OCI-LY3 (cell line): ENCODE measurements at regions not wholly inside any gene's neighbourhood (a gene's known extent, or its start where the extent isn't known, plus 50 kb on each side); places are given as distances from the start of the nearest gene placed in this dataset.

Experiments
- H2AFZ ChIP-seq: fragments of 200-600, 300-600 bp; shearing (Covaris generic); 2 replicates; pipeline ENCODE4 v1.6.0; 2014; ENCODE audit warnings: antibody characterized with exemption, low read depth, low read length
- H3K27ac ChIP-seq: fragments of 200-600, 300-600 bp; sonication (generic); 2 replicates; pipeline ENCODE4 v1.5.1; 2014; ENCODE audit warnings: mild to moderate bottlenecking, low read length, moderate library complexity, mixed read lengths
- H3K27me3 ChIP-seq: fragments of 200-600, 300-600 bp; sonication (generic); 2 replicates; pipeline ENCODE4 v1.6.1; 2014; ENCODE audit warnings: low read depth, low read length, mixed read lengths
- H3K36me3 ChIP-seq: fragments of 200-600, 300-600 bp; sonication (generic); replicated peaks from 2 replicates; pipeline ENCODE3; 2014; ENCODE audit warnings: low read depth, low read length, mixed read lengths
- H3K4me1 ChIP-seq: fragments of 300-600, 200-600 bp; sonication (generic); 2 replicates; pipeline ENCODE4 v1.6.1; 2014; ENCODE audit warnings: low read length, mixed read lengths
- H3K4me2 ChIP-seq: fragments of 200-600, 300-600 bp; sonication (generic); 2 replicates; pipeline ENCODE4 v1.6.1; 2014; ENCODE audit warnings: low read length, mixed read lengths
- H3K4me3 ChIP-seq: fragments of 300-600, 200-600 bp; sonication (generic); 2 replicates; pipeline ENCODE4 v1.5.1; 2014; ENCODE audit warnings: antibody characterized with exemption, mild to moderate bottlenecking, low read length, moderate library complexity
- H3K79me2 ChIP-seq: fragments of 300-600, 200-600 bp; shearing (Covaris generic); 2 replicates; pipeline ENCODE4 v1.6.1; 2014; ENCODE audit warnings: mild to moderate bottlenecking, low read length, mixed read lengths
- H3K9ac ChIP-seq: fragments of 300-600, 200-600 bp; shearing (Covaris generic); 2 replicates; pipeline ENCODE4 v1.6.0; 2014; ENCODE audit warnings: mild to moderate bottlenecking, low read length, moderate library complexity
- H3K9me3 ChIP-seq: fragments of 200-600, 300-600 bp; shearing (Covaris generic); 2 replicates; pipeline ENCODE4 v1.6.1; 2014; ENCODE audit warnings: low read length, mixed read lengths; ENCODE audit not compliant: insufficient read depth
- H4K20me1 ChIP-seq: fragments of 200-600, 300-600 bp; sonication (generic); 2 replicates; pipeline ENCODE4 v1.6.1; 2016; ENCODE audit warnings: low read length, mixed read lengths; ENCODE audit not compliant: insufficient read depth
- CTCF ChIP-seq: fragments of 200-600, 300-600 bp; sonication (generic); IDR thresholded peaks from 2 replicates; pipeline ENCODE4 v1.5.1; 2014; ENCODE audit warnings: antibody characterized with exemption, low read length, low read depth
- EZH2phosphoT487 ChIP-seq: fragments of 200-600 bp; shearing (Covaris generic); IDR thresholded peaks from 2 replicates; pipeline ENCODE4 v1.6.1; 2018; ENCODE audit warnings: antibody characterized with exemption, mixed run types, low read depth

GRCh38 chr6:122075084-122075838 is 324.2 kb upstream of the HSF2 start:
- no peak for TF ChIP-seq EZH2phosphoT487
- TF ChIP-seq CTCF: no peak
- Histone ChIP-seq H2AFZ (no peak overlapping the region), H3K79me2 (no peaks in the 10 kb centered on the region), H4K20me1 (no peaks in the 10 kb centered on the region), H3K4me2 (no peak overlapping the region), H3K36me3 (no peaks in the 10 kb centered on the region), H3K27ac (no peak overlapping the region), H3K4me3 (no peak overlapping the region), H3K9ac (no peak overlapping the region), H3K9me3 (no peaks in the 10 kb centered on the region), H3K27me3 (no peaks in the 10 kb centered on the region), H3K4me1 (no peaks in the 10 kb centered on the region)

GRCh38 chr6:122075917-122076316 is 323.5 kb upstream of the HSF2 start:
- Histone ChIP-seq H3K9me3 (no peaks in the 10 kb centered on the region), H3K4me3 (no peak overlapping the region), H3K9ac (no peak overlapping the region), H3K27me3 (no peaks in the 10 kb centered on the region), H4K20me1 (no peaks in the 10 kb centered on the region), H2AFZ (no peak overlapping the region), H3K36me3 (no peaks in the 10 kb centered on the region), H3K4me1 (no peaks in the 10 kb centered on the region), H3K79me2 (no peaks in the 10 kb centered on the region), H3K27ac (no peak overlapping the region), H3K4me2 (no peak overlapping the region)
- TF ChIP-seq CTCF (no peak), EZH2phosphoT487 (no peak)

GRCh38 chr6:122077603-122078002 is 321.8 kb upstream of the HSF2 start:
- Histone ChIP-seq H3K4me2 (no peak overlapping the region), H3K4me3 (no peak overlapping the region), H3K9ac (no peak overlapping the region), H3K27ac (no peak overlapping the region), H3K36me3 (no peaks in the 10 kb centered on the region), H3K4me1 (no peaks in the 10 kb centered on the region), H2AFZ (no peak overlapping the region), H4K20me1 (no peaks in the 10 kb centered on the region), H3K27me3 (no peaks in the 10 kb centered on the region), H3K79me2 (no peaks in the 10 kb centered on the region), H3K9me3 (no peaks in the 10 kb centered on the region)
- TF ChIP-seq CTCF: no peak
- no peak for TF ChIP-seq EZH2phosphoT487

GRCh38 chr6:122078481-122078880 is 321.0 kb upstream of the HSF2 start:
- no peaks in the 10 kb centered on the region for H3K4me1 ChIP-seq
- TF ChIP-seq EZH2phosphoT487 (no peak), CTCF (no peak)
- no peak overlapping the region for H3K4me3 ChIP-seq
- H3K4me2 ChIP-seq: no peak overlapping the region
- H3K79me2 ChIP-seq: no peaks in the 10 kb centered on the region
- no peak overlapping the region for H3K27ac ChIP-seq
- H3K36me3 ChIP-seq: no peaks in the 10 kb centered on the region
- no peaks in the 10 kb centered on the region for H3K27me3 ChIP-seq
- H2AFZ ChIP-seq: no peak overlapping the region
- H3K9ac ChIP-seq: no peak overlapping the region
- H4K20me1 ChIP-seq: no peaks in the 10 kb centered on the region
- H3K9me3 ChIP-seq: no peaks in the 10 kb centered on the region
